K562 (cell line): ENCODE measurements at regions not wholly inside any gene's neighbourhood (a gene's known extent, or its start where the extent isn't known, plus 50 kb on each side); places are given as distances from the start of the nearest gene placed in this dataset.

Source experiments
- ATAC-seq: fragments of 200-7000 bp; cut with Tn5 transposase; 3 replicates; pipeline ENCODE4 v1.9.1; 2020; ENCODE audit warnings: moderate library complexity
- BruUV-seq: library from RNA; stranded (reverse); fragments of 400-500 nt; replicated peaks from 2 replicates; lab custom pipeline; 2021; lab: Mats Ljungman, UMichigan
- CTCF ChIA-PET: fragments of 300-600 bp; formaldehyde crosslinking; extraction: SDS; loops from one replicate; lab custom pipeline; 2021; ENCODE audit warnings: low intra/inter-chr PET ratio; lab: Yijun Ruan, JAX
- POLR2A ChIA-PET: fragments of 300-600, 350-650 bp; sonication (Branson Sonifier 250); formaldehyde crosslinking; extraction: SDS; loops from one replicate; lab custom pipeline; 2021; ENCODE audit warnings: antibody characterized with exemption, inconsistent platforms; lab: Yijun Ruan, JAX
- DNase-seq, 4 experiments: peaks; one replicate each; pipeline versions ENCODE4 v3.0.0 to v3.0.0-alpha.2; 2011 to 2018; ENCODE audit warnings: low spot score in 3 of 4, mixed read lengths in 3 of 4; ENCODE audit errors: extremely low read depth in 1 of 4
- FAIRE-seq: peaks from 2 replicates; lab custom pipeline; 2011; peaks lifted over from hg19 to GRCh38; lab: Jason Lieb, UNC
- H2AFZ ChIP-seq: 2 replicates; pipeline ENCODE4 v1.6.0; 2011; ENCODE audit warnings: low read depth, low read length, control low read depth, inconsistent platforms
- H3K27ac ChIP-seq: fragments of 200-600 bp; 3 replicates; pipeline ENCODE4 v1.8.0; 2011; ENCODE audit warnings: low read depth, mild to moderate bottlenecking, control low read depth, inconsistent platforms, low read length, moderate library complexity, mixed read lengths; ENCODE audit errors: extremely low read depth
- H3K27me3 ChIP-seq, 2 experiments: fragments of 300-600 bp in 1 of 2; 2 replicates in 1 of 2; 3 replicates in 1 of 2; pipeline versions ENCODE4 v1.6.0 to v1.8.0; 2011; ENCODE audit warnings: inconsistent platforms in 2 of 2, low read length in 2 of 2, mild to moderate bottlenecking in 1 of 2, mixed read lengths in 1 of 2, moderate library complexity in 1 of 2; ENCODE audit not compliant: control insufficient read depth in 2 of 2, insufficient read depth in 2 of 2
- H3K36me3 ChIP-seq: fragments of 300-600 bp; 3 replicates; pipeline ENCODE4 v1.8.0; 2011; ENCODE audit warnings: mild to moderate bottlenecking, low read length, inconsistent platforms; ENCODE audit not compliant: control insufficient read depth, insufficient read depth
- H3K4me1 ChIP-seq, 2 experiments: fragments of 200-600 bp in 1 of 2; replicated peaks in 1 of 2; 2 replicates in 1 of 2; 3 replicates in 1 of 2; pipeline versions ENCODE4 v1.5.1 to v1.8.0; 2011; ENCODE audit warnings: inconsistent platforms in 2 of 2, low read length in 2 of 2, mild to moderate bottlenecking in 1 of 2, mixed read lengths in 1 of 2, moderate library complexity in 1 of 2; ENCODE audit not compliant: control insufficient read depth in 2 of 2, insufficient read depth in 2 of 2
- H3K4me2 ChIP-seq: 2 replicates; pipeline ENCODE4 v1.6.1; 2011; ENCODE audit warnings: low read length, control low read depth, inconsistent platforms, mixed read lengths; ENCODE audit not compliant: insufficient read depth
- H3K4me3 ChIP-seq: fragments of 200-600 bp; sonication (generic), shearing (Covaris generic); 2 replicates; pipeline ENCODE4 v1.5.1; 2016; ENCODE audit warnings: control low read depth, inconsistent platforms
- H3K79me2 ChIP-seq: fragments of 200-600 bp; 3 replicates; pipeline ENCODE4 v1.8.0; 2011; ENCODE audit warnings: low read length, inconsistent platforms; ENCODE audit not compliant: control insufficient read depth, insufficient read depth
- H3K9ac ChIP-seq, 2 experiments: 2 replicates each; pipeline versions ENCODE4 v1.6.0 to v1.6.1; 2011; ENCODE audit warnings: low read depth in 2 of 2, low read length in 2 of 2, control low read depth in 1 of 2, inconsistent platforms in 1 of 2, mild to moderate bottlenecking in 1 of 2, mixed read lengths in 1 of 2; ENCODE audit not compliant: insufficient read depth in 1 of 2
- H3K9me1 ChIP-seq: one replicate; pipeline ENCODE4 v1.6.0; 2011; ENCODE audit warnings: inconsistent platforms, mild to moderate bottlenecking, low read length, moderate library complexity; ENCODE audit not compliant: control insufficient read depth, insufficient read depth
- H3K9me3 ChIP-seq: replicated peaks from 2 replicates; pipeline ENCODE4 v1.5.1; 2011; ENCODE audit warnings: low read depth, low read length, inconsistent platforms; ENCODE audit not compliant: control insufficient read depth, insufficient read depth
- H4K20me1 ChIP-seq: replicated peaks from 2 replicates; pipeline ENCODE4 v1.6.1; 2011; ENCODE audit warnings: low read length, inconsistent platforms, mixed read lengths; ENCODE audit not compliant: control insufficient read depth, insufficient read depth
- ARID2 ChIP-seq: fragments of 450-650 bp; IDR thresholded peaks from 2 replicates; pipeline ENCODE4 v1.6.1; 2017; ENCODE audit warnings: antibody characterized with exemption, mild to moderate bottlenecking
- C11orf30 ChIP-seq: fragments of 450-650 bp; IDR thresholded peaks from 2 replicates; pipeline ENCODE4 v1.6.1; 2016; ENCODE audit warnings: low read depth, mild to moderate bottlenecking
- CTCF ChIP-seq, 3 experiments: IDR thresholded peaks in 2 of 3; conservative IDR thresholded peaks in 1 of 3; 2 replicates each; pipeline ENCODE4 v1.5.1; 2011 to 2012; ENCODE audit warnings: low read length in 3 of 3, mild to moderate bottlenecking in 3 of 3, control low read depth in 2 of 3, improper control_type of control experiment in 1 of 3, inconsistent platforms in 1 of 3, low read depth in 1 of 3, mixed read lengths in 1 of 3, moderate library complexity in 1 of 3; ENCODE audit not compliant: insufficient read depth in 2 of 3
- FOS ChIP-seq: IDR thresholded peaks from 3 replicates; pipeline ENCODE4 v1.6.1; 2011; ENCODE audit not compliant: insufficient read length; ENCODE audit errors: extremely low read depth
- FUS ChIP-seq: fragments of 200-400 bp; formaldehyde crosslinking; optimal IDR thresholded peaks from 2 replicates; pipeline ENCODE3; 2017; ENCODE audit warnings: low read depth, low read length
- GABPA ChIP-seq: fragments of 200-800 bp; sonication (Bioruptor generic); conservative IDR thresholded peaks from 2 replicates; pipeline ENCODE4 v1.6.1; 2016; ENCODE audit warnings: low read depth, missing genetic modification characterization, missing compliant biosample characterization
- LARP7 ChIP-seq: fragments of 450-650 bp; IDR thresholded peaks from 2 replicates; pipeline ENCODE4 v1.6.1; 2016
- MAFF ChIP-seq: IDR thresholded peaks from 2 replicates; pipeline ENCODE4 v1.6.1; 2012; ENCODE audit warnings: low read length, improper control_type of control experiment
- MAFG ChIP-seq: fragments of 450-650 bp; conservative IDR thresholded peaks from 2 replicates; pipeline ENCODE4 v1.6.1; 2016; ENCODE audit warnings: missing genetic modification characterization, missing compliant biosample characterization
- MAFK ChIP-seq: IDR thresholded peaks from 2 replicates; pipeline ENCODE4 v1.6.1; 2011; ENCODE audit warnings: low read length, improper control_type of control experiment
- MCM2 ChIP-seq: fragments of 450-650 bp; IDR thresholded peaks from 2 replicates; pipeline ENCODE4 v1.6.1; 2017; ENCODE audit warnings: low read depth, mild to moderate bottlenecking
- NCOA1 ChIP-seq: fragments of 450-650 bp; IDR thresholded peaks from 2 replicates; pipeline ENCODE4 v1.6.1; 2016; ENCODE audit warnings: low read depth
- SREBF2 ChIP-seq: sonication (generic); formaldehyde crosslinking; IDR thresholded peaks from 2 replicates; pipeline ENCODE4 v1.4.0; 2020; ENCODE audit warnings: mild to moderate bottlenecking, missing genetic modification reagents
- USF1 ChIP-seq: sonication (generic); formaldehyde crosslinking; IDR thresholded peaks from 2 replicates; pipeline ENCODE4 v1.9.0; 2022; ENCODE audit warnings: mild to moderate bottlenecking, missing genetic modification reagents
- USF2 ChIP-seq: sonication (generic); formaldehyde crosslinking; IDR thresholded peaks from 2 replicates; pipeline ENCODE4 v1.5.0; 2020; ENCODE audit warnings: missing genetic modification reagents
- ZNF280A ChIP-seq: fragments of 450-650 bp; IDR thresholded peaks from 2 replicates; pipeline ENCODE4 v1.6.1; 2018; ENCODE audit warnings: mild to moderate bottlenecking, low read depth; ENCODE audit not compliant: partially characterized antibody
- ZNF316 ChIP-seq: fragments of 450-650 bp; IDR thresholded peaks from 2 replicates; pipeline ENCODE4 v1.6.1; 2016
- WGBS: fragments of 100-300 bp; shearing (Covaris generic); methylation state at CpG from one replicate; pipeline ENCODE4 v1.1.6; 2016; ENCODE audit warnings: low coverage, mixed read lengths; ENCODE audit not compliant: insufficient coverage; ENCODE audit errors: missing lambda C conversion rate; 5-methylcytosine and 5-hydroxymethylcytosine counted together
- in situ Hi-C: fragments of 300-500 bp; cut with MboI; formaldehyde crosslinking; loops from 4 replicates; pipeline ENCODE4 v1.15.0; 2018; ENCODE audit warnings: inconsistent platforms, mixed read lengths
- intact Hi-C: fragments of 100-400 bp; cut with micrococcal nuclease; formaldehyde crosslinking; loops from 2 replicates; pipeline ENCODE4 v1.14.2; 2022

GRCh38 chr10:78707745-78708144 lies 361.0 kb upstream of the ZMIZ1 start (continued):
- TF ChIP-seq CTCF (IDR thresholded peaks at IDR 0.05 in 2 of 3, conservative IDR thresholded peaks at IDR 0.05 in 1 of 3; ENCODE audit: insufficient read depth in 2 of 3, low read depth in 1 of 3, low read length in 3 of 3) (no peak), NCOA1 (no peak), GABPA (no peak)

GRCh38 chr10:78712147-78712546 lies 356.6 kb upstream of the ZMIZ1 start:
- no peaks in the 10 kb centered on the region for H3K9me3 ChIP-seq
- ChIA-PET POLR2A (interaction anchor here (1.3 kb wide), 1 partner anchor 10 kb away, joined by 3 read pairs; no protein-coding TSS in a partner anchor), CTCF (no interaction called here)
- no peak overlapping the region for H3K9ac ChIP-seq
- H3K27ac ChIP-seq = no peak overlapping the region
- H2AFZ ChIP-seq = no peak overlapping the region
- peak; percentile 36 to 74 (median 58) for DNase-seq
- no peak overlapping the region for H3K4me2 ChIP-seq
- H3K4me3 ChIP-seq = no peak overlapping the region
- ATAC-seq = peak; percentile 77
- in situ Hi-C loops (no loop called here), intact Hi-C loops (no loop called here)
- H3K4me1 ChIP-seq = no peaks in the 10 kb centered on the region
- peak; percentile 61 for FAIRE-seq
- 2% methylated on average over 3 of the region's 3 CpGs for WGBS
- BruUV-seq = no TSS peak
- no peaks in the 10 kb centered on the region for H3K79me2 ChIP-seq
- H3K27me3 ChIP-seq = peaks cover 0 to 4% of the 10 kb centered on the region in 2 experiments; a peak in 1 of 5 replicates
- no peaks in the 10 kb centered on the region for H3K36me3 ChIP-seq
- H3K9me1 ChIP-seq = no peaks in the 10 kb centered on the region
- H4K20me1 ChIP-seq = peaks cover 3% of the 10 kb centered on the region; the same call in 1 of the 2 replicates
- TF ChIP-seq USF1 (CRISPR knock-in tag) (peak; percentile 80), ARID2 (no peak), ZNF316 (peak; percentile 97), FOS (peak; percentile 51), LARP7 (no peak), MAFF (peak; percentile 79), USF2 (peak; percentile 94), MAFK (peak; percentile 64), C11orf30 (peak; percentile 91), MCM2 (no peak), MAFG (tag) (peak; percentile 94), ZNF280A (no peak), FUS (no peak), SREBF2 (CRISPR knock-in tag) (no peak)
